ENCODE measurements at regions not wholly inside any gene's neighbourhood (a gene's known extent, or its start where the extent isn't known, plus 50 kb on each side); places are given as distances from the start of the nearest gene placed in this dataset.

DNA sequence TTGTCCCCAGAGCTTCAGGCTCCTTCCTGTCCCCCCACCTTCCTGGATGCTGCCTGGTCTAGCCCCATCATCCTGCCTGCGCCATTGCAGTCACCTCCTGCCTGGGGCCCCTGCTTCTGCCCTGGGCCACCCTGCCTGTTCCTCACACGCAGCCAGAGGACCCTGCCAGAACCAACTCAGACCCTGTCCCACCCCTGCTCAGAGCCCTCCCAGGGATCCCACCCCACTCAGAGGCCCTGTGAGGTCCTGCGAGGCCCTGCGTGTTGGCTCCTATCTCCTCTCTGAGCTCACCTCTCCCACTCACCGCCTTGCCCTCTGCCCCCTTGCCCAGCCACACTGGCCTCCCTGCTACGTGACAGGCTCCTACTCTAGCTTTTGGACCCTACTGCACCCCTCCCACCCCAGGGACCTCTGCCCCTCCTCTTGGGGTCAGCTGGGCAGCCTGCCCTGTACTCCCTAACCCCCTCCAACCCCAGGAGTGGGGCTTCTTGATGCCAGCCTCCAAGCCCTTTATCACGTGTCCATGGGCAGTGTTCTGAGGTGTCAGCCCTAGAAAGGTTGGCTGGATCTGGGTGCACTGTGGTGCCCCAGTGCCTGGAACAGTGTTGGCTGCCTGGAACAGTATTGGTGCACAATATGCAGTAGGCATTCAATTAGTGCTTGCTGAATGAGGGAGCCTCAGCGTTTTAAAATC lies 68.3 kb downstream of the CEBPB start:
- no peak for DNase-seq

DNA sequence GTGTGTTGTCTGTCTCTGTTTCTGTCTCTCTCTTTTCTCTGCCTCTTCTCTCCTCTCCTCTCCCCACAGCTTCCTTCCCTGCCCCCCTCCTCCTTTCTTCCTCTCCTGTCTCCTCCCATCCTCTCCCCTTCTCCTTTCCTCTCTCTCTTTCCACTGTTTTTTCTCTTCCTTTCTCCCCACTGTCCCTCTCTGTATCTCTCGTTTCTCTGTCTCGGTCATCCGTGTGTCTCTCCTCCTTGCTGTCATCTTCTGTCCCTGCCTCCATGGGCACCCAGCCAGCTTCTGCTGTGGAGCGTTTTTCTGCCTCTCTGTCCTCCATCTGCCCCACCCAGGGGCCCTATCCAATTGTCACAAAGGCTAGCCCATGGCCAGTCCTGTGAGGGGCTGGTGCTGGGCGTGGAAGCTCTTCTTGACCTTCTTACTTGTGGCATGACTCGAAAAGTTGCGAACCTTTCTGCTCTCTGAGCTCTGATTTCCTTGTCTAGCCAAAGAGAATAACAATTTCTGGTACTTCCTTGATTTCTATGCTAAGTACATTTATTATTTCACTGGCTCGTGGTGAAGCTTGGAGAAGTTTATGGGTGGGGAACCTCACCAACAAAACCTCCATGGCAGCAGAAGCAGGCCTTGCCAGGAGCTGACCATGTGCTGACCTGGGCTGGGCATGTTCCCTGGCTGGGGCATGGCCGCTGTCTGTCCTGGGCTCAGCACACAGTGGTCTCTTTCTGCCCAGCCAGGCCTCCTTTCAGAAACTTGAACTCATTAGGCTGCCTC lies 69.3 kb downstream of the CEBPB start:
- no peak for DNase-seq

DNA sequence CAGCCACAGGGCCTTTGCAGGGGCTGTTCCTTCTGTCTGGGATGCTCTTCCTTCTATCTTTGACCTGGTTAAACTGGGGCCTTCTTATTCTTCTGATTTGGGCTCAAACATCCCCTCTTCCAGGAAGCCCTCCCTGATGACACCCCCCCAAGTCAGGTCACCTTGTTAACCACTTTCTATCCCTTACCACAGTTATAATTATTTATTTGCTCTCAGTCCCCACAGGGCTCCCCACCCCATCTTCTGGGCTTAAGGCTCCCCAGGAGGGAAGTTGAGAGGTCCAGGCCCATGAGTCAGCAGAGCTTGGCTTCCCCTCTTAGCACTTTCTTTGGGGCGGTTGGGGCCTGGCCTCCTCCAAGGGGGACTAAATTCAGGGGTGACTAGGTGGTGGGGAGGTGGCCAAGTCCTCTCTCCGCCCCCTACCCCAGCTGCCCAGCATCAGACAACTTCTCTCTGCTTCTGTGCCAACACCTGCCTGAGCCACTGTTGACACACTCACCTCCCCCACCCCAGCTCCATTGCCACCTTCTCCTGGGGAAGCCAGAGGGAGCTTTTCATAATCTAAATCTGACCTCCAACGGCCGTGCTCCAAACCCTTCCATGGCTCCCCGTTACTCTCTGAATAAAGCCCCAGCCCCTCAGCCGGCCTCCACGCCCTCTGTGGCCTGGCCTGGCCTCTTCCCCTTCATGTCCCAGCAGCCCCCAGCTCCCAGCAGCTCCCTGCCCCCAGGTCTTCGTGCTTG lies 70.0 kb downstream of the CEBPB start:
- DNase-seq, result no peak

DNA sequence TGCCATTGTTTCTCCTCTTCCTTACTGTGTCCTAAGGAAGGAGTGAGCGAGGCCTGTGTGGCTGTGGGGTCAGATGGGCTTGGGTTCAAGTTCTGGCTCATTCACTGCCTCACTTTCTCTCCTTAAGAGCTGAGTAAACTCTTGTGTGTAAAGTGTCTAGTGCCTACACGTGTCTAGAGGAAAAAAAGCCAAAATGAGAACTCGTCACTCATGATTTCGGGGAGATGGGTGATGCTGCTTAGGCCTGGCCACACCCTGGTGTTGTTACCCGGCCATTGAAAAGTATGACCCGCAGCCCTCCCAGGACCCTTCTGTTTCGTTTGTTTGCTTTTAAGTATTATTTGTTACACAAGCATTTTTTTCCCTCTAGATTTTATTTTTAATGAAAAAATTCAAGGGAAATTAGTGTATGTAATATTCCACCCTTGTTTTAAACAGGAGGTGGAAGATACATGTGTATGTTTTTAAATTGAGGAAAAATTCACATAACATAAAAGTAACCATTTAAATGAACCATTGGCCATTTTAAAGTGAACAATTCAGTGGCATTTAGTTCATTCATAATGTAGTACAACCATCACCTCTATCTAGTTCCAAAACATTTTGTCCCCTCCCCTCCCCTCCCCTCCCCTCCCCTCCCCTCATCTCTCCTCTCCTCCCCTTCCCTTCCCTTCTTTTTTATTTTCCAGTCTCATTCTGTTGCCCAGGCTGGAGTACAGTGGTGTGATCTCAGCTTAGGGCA lies 71.0 kb downstream of the CEBPB start:
- no peak for DNase-seq

DNA sequence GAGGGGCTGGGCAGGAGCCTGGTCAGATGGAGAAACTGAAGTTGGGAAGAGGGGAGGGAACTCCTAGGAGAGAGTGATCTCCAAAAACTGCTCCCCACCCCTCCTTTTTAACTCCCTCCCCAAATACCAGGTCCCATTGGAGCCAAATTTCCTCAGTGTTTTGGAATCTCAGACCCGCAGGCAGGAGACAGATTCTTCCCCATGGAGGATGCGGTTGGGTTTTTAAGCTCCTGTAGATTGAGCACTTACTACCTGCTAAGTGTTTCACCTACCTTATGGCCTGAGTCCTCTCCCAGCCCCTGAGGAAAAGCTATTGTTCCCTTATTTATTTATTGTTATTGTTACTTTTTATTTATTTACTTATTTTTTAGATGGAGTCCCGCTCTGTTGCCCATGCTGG lies 73.2 kb downstream of the CEBPB start:
- no peak for DNase-seq

DNA sequence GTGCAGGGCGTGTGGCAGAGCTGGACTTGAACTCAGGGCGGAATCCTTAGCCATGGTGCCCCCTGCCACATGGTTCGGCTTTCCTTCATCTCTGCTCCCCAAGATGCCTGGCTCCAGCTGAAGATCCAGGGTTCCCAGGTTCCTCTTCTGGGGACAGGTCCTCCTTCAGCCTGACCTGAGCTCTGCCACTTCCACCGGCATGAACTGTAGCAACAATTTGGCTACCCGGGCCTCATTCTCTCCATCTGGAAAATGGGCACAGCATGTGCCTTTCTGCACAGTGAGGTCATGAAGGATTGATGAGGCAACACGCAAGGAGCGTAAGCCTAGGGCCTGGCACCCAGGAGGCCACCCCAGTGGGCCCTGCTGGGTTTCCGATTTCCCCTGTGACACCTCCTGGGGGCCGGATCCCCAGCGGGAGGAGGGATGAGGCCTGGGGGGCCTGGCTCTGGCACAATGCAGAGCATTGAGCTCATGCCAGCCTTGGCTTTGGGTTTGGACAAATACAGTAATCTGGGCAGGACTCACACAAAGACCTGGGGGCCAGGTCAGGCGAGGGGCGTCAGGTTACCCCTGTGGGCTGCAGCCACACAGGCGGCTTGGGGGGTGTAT lies 74.0 kb downstream of the CEBPB start:
- no peak for DNase-seq

DNA sequence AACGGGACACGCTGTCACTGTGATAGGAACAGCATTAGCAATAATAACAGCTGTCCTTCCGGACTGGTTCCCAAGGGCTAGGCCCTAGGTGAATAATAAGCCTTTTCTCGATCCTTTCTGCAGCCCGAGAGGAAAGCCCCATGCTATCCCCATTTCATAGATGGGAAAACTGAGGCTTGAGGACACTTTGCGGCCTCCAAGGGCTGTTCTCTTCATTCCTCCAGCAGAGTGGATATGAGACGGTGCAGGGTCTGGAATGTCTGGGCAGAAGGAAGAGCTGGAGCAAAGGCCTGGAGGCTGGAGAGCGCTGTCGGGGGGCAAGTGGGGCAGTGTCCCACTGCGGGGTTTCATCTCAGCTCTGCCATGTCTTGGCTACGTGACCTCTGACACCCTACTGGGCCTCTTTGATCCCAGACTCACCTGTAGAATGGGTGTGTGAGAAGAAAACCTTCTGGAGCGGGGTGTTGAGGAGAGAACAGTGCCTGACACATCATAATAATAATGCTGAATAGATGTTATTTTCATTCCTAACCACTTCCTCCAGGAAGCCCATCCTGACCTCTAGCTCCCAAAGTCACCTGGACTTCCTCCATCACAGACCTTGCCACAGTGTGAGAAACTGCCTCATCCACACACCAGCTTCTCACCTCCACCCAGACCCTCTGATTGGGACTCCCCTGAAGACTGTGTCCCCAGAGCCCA lies 74.8 kb downstream of the CEBPB start:
- no peak for DNase-seq

DNA sequence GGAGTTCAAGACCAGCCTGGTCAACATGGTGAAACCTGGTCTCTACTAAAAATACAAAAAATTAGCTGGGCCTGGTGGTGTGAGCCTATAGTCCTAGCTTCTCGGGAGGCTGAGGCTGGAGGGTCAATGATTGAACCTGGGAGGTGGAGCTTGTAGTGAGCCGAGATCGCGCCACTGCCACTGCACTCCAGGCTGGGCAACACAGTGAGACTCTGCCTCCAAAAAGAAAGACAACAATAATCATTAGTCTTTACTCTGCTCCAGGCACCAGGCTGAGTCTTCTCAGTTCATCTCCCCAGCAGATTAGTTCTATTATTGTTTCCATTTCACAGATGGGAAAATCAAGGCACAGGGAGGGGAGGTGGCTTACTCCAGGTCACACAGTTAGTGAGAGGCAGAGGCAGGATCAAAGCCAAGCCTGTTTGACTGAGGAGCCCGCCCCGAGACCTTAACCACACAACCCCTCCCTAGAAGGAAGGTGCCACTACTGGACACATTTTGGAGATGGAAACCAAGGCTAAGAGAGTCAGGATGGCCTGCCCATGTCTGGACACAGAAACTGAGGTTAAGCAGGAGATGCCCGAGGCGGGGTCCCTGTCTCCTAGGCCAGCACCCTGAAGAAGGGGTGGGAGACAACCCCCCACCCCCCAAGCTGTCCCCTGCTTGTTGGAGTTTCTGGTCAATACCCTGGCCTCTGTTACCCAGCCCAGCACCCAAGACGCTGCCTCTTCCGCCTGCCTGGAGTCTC lies 75.8 kb downstream of the CEBPB start:
- no peak for DNase-seq

DNA sequence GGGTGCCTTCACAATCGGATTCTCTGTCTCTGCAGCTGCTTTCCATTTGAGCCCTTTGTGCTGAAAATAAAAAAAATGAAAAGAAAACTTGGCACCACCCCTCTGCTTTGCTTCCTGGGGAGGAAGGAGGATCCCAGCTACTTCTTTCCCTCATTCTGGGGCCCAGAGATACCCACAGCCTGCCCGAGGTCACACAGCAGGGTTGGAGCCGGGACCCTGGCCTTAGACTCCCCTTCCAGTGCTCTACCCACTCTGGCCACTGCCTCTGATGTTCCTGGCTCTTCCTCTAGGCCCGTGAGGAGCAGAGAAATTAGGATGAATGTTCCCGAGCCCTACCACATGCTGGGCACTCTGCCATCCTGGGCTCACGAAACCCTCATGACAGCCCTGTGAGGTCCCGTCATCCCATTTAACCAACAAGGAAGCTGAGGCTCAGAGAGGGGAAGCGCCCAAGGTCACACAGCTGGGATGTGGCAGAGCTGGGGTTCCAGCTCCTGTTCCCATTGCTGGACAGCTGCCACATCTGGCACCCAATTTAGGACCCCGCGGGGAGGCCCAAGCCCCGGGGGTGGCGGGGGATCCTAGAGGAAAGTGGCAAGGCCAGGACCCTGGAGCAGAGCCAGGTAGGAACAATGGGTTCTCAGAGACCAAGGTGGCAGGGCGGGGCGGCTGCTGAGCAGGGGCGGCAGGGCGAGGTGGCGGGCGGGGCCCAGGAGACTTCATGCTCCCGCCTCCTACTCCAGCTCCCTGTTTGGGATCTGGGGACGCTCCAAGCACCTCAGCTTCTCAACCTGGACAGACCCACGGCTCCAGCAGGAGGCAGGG lies 76.6 kb downstream of the CEBPB start:
- no peak for DNase-seq

DNA sequence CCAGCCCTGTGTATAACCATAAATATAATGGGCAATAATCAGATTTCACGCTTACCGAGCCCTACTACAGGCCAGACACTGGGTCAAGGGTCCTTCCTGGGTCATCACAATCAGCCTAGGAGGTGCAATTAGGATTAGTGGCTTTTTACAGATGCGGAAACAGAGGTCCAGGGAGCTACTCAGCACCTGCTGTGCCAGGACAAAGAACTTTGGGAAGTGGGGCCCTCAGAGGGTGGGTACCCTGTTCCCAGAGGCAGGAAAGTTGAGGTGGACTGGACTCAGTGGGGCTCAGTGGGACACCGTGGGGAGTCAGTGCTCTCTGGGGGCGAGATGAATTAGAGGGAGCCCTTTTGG lies 77.2 kb downstream of the CEBPB start:
- no peak for DNase-seq

DNA sequence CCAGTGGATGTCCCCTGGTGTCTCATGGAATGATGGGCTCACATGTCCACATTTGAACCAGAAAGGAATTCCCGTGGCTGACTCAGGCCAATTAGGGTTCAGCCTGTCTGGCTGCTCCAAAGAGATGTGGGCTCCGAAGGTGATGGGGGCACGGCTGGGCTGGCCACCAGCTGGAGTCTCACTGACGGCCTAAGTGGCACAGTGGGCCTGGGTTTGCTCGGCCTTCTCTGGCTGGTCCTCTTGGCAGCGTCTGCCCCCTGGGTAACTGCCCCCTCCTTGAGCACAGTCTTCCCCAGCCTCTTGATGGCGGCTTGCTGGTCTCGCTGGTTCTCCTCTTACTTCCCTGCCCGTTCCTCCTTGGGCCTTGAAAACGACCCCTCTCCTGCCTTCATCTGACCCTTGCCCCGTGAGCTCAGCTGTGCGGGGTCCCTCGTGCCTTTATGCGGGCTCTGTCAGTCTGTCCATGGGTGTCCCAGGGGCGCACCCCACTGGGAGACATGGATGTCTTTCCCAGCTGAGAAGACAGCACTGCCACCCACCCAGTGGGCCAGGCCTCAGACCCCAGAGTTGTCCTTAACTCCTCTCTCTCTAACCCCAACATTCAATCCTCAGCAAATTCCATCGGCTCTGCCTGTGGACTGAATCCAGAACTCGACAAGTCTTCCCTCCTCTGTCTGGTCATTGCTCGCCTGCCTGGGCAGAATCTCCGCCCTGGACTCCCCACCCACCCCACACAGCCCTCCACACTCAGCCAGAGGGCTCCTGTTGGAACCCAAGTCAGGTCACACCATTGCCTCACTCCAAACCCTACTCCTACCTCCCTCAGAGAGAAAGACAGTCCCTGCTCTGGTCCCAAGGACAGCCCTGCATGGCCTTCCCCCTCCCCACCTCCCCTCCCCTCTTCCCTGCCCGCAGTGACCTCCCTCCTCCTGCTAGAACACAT lies 78.7 kb downstream of the CEBPB start:
- DNase-seq, result no peak

DNA sequence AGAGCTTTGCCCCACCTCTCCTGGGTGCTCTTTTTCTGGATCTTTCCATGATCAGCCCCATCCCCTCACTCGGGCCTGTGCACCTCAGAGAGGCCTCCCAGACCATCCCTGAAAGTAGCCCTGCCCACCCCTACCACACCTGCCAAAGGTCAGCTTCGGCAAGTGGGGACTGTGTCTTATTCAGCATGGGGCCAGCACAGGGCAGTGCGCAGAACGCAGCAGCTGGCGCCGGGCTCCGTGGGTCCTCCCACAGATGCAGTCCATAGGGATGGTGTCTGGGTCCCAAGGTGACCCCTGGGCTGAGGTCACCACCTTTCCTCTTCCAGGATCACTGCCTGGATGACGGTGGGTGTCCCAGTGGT lies 79.4 kb downstream of the CEBPB start:
- DNase-seq, result no peak

DNA sequence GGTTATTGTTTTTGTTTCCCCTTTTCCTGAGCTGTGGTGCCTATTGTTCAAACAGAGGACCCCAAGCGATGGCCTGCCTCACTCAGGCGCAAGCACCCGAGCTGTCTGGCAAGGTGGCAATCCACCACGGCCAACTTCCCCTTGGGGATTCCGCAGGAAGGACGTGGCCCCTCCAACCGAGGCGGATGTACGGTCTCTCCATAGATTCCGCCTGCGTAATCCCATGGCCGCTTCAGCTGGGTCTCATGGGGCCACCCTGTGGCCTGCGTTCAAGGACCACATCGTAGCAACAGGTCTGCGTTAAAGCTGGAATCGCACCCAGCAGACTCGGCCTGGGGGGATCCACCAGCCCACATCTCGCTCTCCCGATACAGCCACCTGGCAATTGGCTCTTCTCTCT lies 79.9 kb downstream of the CEBPB start:
- no peak for DNase-seq

DNA sequence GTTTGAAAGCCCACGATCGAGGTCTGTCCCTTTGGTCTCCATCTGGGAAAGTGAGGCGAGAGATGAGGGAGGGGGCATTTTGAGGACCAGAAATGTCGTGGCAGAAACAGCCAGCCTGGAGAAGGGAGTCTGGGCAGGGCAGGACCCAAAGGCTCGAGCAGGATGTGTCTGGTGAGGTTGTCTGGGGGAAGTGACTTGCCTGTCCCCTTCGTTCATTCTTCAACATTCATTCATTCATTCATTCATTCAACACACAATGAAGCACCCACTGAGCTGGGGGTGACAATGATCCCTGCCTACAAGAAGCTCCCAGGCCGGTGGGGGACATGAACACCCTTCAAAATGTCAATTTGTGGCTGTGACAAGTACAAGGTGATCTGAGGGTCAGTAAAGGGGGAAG lies 80.5 kb downstream of the CEBPB start:
- DNase-seq, result no peak

DNA sequence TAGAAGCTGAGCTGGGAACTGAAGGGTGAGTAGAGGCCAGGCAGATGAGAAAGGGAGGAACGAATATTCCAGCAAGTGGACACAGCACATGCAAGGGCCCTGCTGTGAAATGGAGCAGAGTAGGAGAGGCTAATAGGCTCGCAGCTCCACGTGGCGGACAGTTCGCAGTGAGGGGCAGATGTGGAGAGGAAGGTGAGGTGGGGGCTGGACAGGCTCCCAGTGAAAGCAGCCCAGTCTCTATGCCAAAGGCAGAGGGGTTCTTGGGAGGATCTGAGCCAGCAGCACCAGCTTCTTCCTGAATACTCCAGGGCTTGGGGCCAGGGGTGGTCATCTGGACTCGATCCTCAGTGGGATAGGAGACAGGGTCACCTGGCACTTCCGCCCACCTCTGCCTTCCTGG lies 81.0 kb downstream of the CEBPB start:
- no peak for DNase-seq

DNA sequence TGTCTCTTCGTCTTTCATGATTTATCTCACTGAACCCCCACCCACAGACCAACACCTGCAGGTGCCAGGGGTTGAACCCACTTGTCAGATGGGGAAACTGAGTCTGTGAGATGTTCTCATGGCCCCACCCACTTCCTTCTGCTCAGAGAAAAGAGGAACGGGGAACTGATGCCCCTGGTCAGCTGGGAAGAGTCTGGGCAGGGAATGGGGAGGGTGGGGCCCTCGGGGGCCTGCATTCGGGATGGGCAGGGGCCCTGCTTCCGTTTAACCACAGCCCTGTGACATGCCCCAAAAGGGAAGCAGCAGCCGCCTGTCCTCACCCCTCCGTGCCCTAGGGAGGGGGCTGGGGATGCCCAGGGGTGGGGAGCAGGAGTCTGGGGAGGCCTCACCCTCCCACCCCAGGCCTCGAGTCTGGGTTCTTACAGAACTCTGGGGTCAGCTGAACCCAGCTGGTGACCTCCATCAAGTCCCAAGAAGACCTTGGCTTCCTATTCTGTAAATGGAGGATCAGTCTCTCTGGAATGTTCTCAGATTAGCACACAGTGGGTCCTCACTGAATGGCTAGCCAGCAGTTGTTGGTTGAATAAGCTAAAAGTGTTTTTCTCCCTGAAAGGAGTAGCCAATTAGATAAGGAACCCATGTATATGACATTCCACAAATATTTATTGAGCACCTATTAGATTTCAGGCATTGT lies 81.5 kb downstream of the CEBPB start:
- DNase-seq, result no peak

DNA sequence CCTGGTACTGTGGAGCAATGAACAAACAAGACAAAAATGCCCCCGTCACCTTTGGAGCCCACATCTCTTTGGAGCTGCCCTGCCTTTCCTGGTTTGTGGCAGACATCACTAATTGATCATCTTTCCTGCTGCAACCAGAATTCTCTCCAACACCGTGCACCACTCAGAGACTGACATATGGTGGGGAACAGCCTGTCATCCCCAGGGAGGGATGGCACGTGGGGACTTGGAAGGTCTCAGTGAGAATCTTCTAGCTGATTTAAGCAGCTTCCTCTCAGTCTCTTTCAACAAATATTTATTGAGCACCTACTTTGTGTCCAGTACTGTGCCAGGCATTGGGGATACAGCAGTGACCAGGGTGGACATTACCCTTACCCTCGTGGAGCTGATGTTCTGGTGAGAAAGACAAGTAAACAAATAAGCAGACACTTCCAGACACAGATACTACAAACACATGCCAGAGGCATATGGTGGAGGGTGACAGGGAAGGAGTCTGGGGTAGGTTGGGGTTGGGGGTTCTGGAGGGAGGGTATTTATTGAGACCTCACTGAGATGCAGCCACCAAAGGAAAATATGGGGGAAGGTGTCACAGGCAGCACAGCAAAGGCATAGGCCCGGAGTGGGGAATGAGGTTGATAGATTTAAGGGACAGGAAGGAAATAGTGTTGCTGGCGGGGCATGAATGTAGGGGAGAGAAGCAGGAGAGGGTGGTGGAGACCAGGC lies 82.3 kb downstream of the CEBPB start:
- DNase-seq, result no peak

Measured in NCI-H2107 (cell line).